NOMO-1 treated with dmso at 0.1 percent for 144 hours (cell line): ENCODE measurements at regions not wholly inside any gene's neighbourhood (a gene's known extent, or its start where the extent isn't known, plus 50 kb on each side); places are given as distances from the start of the nearest gene placed in this dataset.

Source experiments
- DNase-seq: peaks from one replicate; lab custom pipeline; 2025; ENCODE audit not compliant: unreplicated experiment; lab: John Stamatoyannopoulos, UW

DNA sequence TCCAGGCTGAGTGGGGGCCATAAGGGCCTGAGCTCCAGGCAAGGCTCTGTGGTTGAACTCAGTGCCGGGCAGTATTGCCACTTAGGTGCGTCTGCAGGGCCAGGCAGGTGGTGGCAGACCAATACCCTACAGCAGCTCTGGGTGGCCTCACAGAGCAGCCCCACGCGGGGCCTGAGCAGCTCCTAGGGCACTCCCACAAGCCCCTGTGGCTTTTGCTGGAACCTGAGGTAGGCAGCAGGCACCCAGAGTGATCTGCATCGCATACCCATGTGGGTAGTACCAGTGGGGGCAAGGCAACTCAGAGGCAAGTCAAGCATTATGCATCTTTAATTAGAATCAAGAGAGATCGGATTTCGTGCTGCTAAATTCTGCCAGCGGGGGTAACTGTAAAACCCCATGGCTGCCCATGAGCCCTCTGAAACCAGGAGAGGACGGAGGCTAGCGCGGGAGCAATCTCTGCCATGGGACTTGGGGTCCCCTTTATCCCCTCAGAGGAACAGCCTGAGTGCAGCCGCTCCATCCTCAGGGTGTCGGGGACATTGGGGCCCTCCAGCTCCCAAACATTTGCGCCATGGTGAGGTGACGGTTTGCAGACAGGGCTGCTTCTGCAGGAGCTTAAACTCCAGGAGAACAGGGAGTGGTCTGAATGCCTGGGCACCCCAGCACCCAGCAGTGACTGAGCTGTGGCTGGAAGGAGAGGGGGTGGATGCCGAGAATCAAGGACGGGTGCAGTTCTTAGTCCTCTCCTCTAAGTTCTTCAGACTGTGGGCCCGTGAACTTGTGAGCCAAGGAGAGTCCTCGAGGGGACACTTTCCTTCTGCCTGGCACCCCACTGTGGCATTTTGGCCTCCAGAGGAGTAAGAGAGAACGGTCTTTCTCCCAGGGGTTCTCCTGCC is 62.4 kb upstream of the PCSK6 start:
- no peak for DNase-seq

DNA sequence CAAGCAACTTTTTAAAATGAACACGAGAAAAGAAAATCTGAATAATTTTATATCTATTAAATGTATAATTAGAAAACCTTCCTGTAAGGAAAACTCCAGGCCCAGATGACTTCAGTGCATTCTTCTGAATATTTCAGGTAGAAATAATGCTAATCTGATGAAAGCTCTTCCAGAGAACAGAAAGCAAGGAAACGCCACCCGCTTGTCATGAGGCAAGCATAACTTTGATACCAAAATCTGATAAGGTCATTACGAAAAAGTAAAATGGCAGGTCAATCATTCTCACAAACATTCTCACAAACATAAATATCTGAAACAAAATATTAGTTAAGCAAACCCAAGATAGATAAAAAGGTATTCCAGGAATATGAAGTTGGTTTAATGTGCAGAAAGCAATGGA is 60.6 kb upstream of the PCSK6 start:
- DNase-seq = no peak

DNA sequence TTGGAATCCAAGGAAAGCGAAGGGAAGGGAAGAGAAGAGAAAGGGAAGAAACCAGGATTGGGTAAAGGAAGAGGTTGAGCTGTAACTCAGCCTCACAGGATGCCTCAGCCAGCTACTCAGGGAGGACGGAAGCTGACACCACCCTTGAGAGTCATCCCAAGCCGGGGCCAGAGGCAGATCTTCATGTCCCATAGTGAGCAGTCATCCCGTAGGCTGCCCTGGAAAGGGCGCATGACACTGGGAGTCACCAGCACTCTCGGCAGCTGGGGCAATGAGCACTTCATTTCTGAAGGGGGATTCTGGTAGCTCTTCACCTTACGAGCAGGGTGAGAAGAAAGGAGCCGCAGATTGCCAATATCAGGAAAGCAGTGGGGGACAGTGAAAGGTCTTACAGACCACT is 60.1 kb upstream of the PCSK6 start:
- DNase-seq = no peak

DNA sequence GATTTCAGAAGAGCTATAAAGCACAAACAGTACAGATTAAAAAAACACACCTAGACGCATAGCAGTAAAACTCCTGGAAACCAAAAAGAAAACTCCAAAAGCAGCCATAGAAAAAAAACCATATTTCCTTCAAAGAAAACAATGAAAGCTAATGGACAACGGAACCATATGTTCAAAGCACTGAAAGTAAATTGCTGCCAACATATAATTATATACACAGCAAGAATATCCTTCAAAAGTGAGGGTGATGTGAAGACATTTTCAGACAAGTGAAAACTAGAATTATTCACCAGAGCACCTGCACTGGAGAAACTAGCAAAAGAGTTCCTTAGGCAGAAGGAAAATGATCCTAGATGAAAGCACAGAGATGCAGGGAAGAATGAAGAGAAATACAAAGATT is 58.2 kb upstream of the PCSK6 start:
- DNase-seq = no peak

DNA sequence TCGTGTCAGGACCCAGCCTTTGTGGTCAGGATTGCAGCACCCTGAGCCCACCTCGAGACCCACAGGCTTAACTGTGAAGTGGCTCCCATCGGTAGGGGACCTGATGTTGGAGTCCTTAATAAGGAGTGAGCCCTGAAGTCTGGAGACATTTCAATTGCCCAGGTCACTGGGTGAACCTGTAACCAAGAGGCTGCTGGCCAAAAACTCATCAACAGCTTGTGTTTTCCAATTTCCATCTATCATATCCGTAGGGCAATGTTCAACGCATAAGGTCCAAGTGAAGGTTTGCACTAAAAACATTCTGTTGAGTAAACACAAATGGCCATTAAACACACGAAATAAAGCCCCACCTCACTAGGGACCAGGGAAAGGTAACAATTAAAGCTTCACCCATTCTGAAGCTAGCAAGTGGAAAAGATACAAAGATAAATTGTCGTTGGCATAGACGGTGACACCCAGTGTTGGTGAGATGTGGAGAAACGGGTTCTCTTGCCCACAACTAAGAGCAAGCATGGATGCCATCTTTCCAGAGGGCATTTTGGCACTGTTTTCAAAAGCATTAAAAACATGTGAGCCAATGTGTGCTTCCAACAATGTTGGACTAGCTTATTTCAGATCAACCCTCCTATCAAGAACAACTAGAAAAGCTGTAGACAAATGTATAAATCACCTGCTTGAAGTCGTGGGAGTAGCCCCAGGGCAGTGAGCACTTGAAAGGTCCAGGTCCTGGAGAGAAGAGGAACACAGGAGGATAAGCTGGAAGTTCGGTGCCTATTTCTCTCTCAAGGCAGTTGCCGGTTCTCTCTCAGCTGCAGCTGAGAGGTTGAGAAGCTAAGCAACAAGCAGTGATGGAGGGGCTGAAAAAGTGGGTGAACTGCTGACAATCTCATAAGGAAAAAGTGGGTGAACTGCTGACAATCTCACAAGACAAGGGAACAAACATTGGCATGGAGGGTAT is 56.3 kb upstream of the PCSK6 start:
- no peak for DNase-seq

DNA sequence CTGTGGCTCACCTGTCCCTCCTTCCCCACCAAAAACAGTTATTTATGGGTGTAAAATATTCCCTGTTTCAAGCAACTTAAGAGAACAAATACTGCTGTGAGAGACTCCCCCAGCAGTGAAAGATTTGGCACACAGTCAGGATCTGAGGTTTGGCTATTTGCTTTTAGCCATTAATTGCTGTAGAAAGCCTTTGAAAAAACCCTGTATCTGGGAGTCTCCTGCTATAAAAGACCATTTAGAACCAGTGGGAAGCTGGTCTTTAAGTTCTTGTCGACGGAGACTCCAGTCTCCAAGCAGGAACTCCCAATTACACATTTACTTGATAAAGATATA is 55.1 kb upstream of the PCSK6 start:
- no peak for DNase-seq

DNA sequence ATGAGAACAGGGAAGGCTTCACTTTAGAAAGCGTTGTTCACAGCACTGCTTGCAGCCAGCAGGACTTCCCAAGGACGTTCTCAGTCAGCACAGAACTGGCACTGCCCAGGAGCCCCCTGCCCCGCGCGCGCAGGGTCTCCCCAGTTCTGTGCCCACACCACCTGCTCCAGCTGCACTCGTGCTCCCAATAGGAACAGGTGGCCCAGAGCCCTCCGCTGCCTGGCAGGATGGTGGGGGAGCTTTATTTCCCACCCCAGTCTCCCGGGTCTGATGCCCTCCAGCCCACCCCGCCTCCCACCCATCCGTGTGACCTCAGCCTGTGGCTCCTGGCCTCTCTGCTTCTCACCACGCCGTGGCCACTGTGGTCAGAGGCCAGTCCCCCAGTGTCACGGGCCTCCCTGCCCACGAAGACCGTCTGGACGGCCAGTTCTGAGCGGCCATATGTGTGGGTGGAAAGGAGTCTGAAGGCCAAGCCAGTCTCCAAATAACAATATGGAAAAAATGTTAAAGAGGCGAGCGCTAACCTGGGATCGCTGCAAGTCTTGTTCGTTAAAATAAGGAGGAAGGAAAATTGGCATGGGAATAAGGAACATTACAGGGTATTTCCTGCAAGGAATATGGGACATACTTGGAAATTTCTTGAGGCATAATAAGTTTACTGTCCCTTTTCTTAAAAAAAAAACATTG is 54.6 kb upstream of the PCSK6 start:
- DNase-seq = no peak

DNA sequence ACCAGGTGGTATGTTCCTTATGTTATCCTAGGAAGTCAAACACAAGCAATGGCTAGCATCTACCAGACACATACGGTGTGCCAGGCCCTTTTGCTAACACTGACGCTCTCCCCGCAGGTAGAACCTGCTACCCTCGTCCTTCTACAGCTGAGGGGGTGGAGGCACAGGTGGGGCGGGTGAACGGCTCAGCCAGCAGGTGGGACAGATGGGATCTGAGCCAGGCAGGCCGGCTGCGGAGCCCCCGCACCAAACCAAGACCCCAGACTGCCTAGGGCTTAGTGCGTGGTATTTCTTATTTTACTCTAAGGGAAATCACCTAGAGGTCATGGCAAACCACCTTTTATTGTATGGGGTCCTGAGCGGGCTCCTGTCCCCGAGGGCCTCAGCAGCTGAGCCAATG is 53.9 kb upstream of the PCSK6 start:
- no peak for DNase-seq

DNA sequence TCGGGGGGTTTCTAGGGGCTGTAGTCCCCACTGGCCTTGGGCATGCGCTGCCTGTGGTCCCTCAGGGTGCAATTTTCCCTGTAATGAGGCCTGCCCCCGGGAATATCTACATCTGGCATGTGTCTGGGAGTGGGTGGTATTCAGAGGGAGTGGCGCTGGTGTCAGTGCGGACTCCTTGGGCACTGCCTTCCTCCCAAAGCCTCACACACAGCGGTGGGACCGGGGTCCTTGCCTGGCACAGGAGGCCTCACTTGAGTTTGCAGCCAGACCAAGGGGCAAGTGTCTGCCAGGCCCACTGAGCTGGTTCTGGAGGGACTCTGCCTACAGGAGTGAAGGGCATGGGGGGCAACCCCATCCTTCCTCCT is 53.5 kb upstream of the PCSK6 start:
- no peak for DNase-seq

DNA sequence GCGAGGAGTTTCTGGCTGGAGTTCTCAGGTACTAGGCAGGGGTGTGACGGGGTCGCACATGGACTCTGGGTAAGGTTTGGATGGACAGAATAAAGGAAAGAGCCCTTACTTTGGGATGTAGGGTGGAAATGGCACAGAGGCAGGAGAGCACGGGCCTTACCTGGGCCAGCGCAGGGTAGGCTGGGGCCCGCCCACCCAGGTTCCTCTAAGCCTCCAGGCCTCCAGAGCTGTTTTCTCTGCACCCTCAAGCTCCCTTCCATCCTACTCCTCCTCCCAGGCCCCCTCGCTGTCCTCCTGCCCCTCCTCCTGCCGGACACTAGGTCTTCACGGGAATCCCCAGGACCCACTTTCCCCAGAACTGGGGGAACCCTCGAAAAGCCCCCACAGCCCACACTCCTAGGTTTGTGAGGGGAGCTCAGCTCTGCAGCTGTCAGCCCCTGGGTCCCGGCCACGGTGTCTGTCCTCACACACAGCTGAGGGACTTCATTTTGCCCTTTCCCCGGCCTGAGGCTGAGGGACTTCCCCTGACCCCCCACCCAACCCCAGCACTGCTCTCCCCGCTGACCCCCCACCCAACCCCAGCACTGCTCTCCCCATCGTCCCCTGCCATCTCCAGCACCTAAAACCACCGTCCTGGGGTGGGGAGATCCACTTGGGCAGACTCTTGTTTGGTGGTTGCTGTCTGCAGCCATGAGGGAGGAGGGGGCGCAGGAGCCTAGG is 53.0 kb upstream of the PCSK6 start:
- no peak for DNase-seq

DNA sequence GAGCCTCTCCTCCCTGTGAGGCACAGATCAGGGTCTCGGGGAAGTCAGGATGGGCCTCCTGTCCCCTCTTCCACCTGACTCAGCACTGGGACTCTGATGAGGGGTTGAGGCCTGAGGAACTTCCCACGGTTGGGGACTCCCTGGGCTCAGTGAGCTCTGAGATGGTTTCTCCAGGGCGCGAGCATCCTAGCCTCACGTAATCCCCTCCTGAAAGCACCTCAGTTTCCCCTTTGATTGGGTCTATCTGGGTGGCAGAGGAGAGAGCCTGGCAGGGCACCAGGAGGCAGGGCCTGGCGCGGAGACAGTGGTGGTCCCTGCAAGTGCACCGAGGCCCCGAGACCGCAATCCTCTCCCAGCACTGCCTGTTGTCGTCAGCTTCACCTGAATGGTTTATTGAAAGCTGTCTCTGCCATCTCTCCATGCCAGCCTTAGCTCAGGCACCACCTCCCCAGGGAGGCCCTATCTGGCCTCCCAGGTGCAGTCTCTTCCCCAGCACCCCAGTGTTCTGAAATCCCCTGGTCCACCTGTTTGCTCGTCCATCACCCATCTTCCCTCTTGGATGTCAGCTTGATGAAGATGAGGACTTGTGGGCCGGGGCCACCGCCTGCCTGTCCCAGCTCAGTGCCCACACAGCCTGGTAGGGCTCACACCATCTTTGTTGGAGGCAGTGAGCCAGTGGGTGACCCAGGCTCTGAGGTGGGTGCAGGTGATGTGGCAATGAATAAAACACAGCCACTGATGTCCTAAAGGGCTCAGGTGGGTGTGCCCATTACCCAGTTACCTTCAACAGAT is 52.2 kb upstream of the PCSK6 start:
- DNase-seq = no peak

DNA sequence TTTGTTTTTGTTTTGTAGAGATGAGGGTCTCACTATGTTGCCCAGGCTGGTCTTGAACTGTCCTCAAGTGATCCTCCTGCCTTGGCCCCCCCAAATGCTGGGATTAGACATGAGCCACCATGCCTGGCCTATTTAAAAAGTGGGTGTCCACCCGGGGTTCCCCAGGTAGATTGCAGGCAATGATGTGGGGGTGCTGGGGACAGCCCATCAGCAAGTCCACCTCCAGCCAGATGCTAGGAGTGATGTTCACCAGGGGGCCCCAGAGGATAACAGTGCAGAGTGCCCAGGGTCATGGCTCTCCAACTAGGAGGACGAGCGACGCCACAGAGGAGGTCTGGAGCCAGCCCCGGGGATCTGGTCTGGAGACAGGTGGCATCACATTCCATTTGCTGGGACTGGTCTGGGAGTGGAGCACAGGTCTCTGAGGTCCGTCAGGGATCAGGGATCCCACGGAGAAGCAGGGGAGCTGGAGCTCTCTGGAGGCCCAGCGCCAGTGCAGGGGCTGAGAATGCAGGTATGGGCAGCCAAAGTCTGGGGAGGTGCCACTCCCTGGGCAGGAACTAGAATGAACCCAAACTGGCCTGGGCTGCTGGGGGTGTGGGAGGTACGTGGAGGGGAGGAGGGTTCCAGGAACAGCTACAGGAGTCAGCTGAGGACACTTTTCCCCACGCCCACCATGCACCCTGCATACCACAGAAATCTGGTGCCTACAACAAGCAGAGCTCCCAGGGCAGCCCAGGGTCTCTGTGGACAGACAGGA is 51.2 kb upstream of the PCSK6 start:
- DNase-seq = no peak

DNA sequence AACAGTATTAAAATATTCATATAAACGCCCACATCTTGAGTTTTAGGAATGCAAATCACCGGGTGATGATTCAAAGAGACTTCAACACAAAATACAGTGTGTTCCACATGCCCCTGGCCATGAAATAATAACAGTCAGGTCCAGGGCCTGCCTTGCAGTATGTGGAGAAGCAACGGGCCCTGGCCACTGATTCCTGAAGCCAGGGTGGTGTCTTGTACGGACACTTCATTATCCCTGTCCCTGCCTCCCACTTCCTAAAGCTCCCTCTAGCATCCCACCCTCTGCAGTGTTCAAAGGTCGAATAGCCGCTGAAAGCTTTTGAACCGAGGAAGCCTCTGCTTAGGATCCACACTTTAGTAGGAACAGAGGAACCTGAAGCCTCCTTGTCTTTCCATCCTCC is 50.4 kb upstream of the PCSK6 start:
- no peak for DNase-seq

DNA sequence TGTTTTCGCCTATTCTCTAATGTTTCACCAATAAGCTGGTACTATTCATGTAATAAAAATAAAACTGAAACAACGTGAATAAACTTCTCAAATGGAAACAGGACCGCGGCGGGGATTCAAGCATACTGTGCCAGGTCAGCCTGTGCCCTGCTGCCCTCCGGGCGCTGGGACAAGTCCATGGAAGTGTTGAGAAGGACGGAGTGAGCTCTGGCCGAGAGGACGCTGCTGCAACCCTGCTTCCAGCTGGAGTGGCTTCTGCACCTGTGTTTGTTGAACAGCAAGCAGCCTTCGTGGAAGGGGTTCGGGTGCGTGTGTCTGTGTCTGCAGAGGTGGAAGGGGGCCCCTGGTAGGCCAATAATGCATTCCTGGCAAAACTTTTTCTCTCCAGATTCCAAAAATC is 50.0 kb upstream of the PCSK6 start:
- DNase-seq = no peak
